NCI-H2107 treated with DMSO at 0.1 percent for 48 hours (cell line): ENCODE measurements at regions not wholly inside any gene's neighbourhood (a gene's known extent, or its start where the extent isn't known, plus 50 kb on each side); places are given as distances from the start of the nearest gene placed in this dataset.
"Not testable (repeated sequence)": the region's sequence is repeated elsewhere in the genome, so short reads cannot be mapped to it uniquely, and the experiment has no call there.

Source experiments
- DNase-seq: peaks from one replicate; lab custom pipeline; 2025; ENCODE audit not compliant: unreplicated experiment; lab: John Stamatoyannopoulos, UW

GRCh38 chr5:58207076-58207475 is 252.8 kb downstream of the PLK2 start:
- DNase-seq: no peak

- DNase-seq: no peak
Observed at GRCh38 chr5:58204966-58205365, 254.9 kb downstream of the PLK2 start.

GRCh38 chr5:58202941-58203444 is 256.9 kb downstream of the PLK2 start:
- no peak for DNase-seq

GRCh38 chr5:58201922-58202648 is 257.8 kb downstream of the PLK2 start:
- DNase-seq: no peak

- DNase-seq: no peak
Observed at GRCh38 chr5:58200451-58200850, 259.4 kb downstream of the PLK2 start.

GRCh38 chr5:58199087-58199486 is 260.8 kb downstream of the PLK2 start:
- no peak for DNase-seq

GRCh38 chr5:58198330-58198729 is 261.6 kb downstream of the PLK2 start:
- DNase-seq: no peak

GRCh38 chr5:58197875-58198274 is 262.0 kb downstream of the PLK2 start:
- no peak for DNase-seq

- DNase-seq: no peak
Observed at GRCh38 chr5:58191443-58191842, 268.4 kb downstream of the PLK2 start.

GRCh38 chr5:58188262-58188651 is 271.6 kb downstream of the PLK2 start:
- no peak for DNase-seq

GRCh38 chr5:58187432-58188261 is 272.2 kb downstream of the PLK2 start:
- no peak for DNase-seq

- DNase-seq: no peak
Observed at GRCh38 chr5:58185801-58186200, 274.1 kb downstream of the PLK2 start.

GRCh38 chr5:58185397-58185796 is 274.5 kb downstream of the PLK2 start:
- DNase-seq: no peak

- DNase-seq: no peak
Observed at GRCh38 chr5:58184910-58185309, 275.0 kb downstream of the PLK2 start.

GRCh38 chr5:58183786-58184085 is 276.1 kb downstream of the PLK2 start:
- DNase-seq: no peak

- no peak for DNase-seq
Observed at GRCh38 chr5:58183078-58183785, 276.7 kb downstream of the PLK2 start.

- DNase-seq: no peak
Observed at GRCh38 chr5:58182287-58182841, 277.5 kb downstream of the PLK2 start.

- no peak for DNase-seq
Observed at GRCh38 chr5:58181578-58182286, 278.2 kb downstream of the PLK2 start.

GRCh38 chr5:58172946-58173345 is 286.9 kb downstream of the PLK2 start:
- no peak for DNase-seq

- no peak for DNase-seq
Observed at GRCh38 chr5:58165152-58165551, 294.7 kb downstream of the PLK2 start.

- not testable (repeated sequence) for DNase-seq
Observed at GRCh38 chr5:58161889-58162288, 298.0 kb downstream of the PLK2 start.
